ENCODE measurements at regions not wholly inside any gene's neighbourhood (a gene's known extent, or its start where the extent isn't known, plus 50 kb on each side); places are given as distances from the start of the nearest gene placed in this dataset.
"Not testable (repeated sequence)": the region's sequence is repeated elsewhere in the genome, so short reads cannot be mapped to it uniquely, and the experiment has no call there.

- POLR2A ChIA-PET: no interaction called here
- CTCF ChIA-PET: no interaction called here
Measured at GRCh38 chr13:55977436-55977835, 1163.3 kb upstream of the PRR20A start.

- ChIA-PET CTCF (no interaction called here), POLR2A (no interaction called here)
Measured at GRCh38 chr13:55981381-55981780, 1159.3 kb upstream of the PRR20A start.

DNA sequence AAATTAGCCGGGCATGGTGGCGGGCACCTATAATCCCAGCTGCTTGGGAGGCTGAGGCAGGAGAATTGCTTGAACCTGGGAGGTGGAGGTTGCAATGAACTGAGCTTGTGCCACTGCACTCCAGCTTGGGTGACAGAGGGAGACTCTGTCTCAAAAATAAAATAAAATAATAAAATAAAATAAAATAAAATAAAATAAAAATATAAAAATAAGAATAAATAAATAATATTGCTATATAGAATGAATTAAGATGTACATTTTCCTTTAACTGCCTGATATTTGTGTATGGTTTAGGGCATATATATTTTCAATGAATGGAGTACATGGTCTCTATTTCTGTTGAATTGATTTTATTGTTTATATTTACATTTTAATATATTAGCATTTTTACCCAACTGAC, 1156.7 kb upstream of the PRR20A start:
- POLR2A ChIA-PET, CTCF ChIA-PET: not testable (repeated sequence)

DNA sequence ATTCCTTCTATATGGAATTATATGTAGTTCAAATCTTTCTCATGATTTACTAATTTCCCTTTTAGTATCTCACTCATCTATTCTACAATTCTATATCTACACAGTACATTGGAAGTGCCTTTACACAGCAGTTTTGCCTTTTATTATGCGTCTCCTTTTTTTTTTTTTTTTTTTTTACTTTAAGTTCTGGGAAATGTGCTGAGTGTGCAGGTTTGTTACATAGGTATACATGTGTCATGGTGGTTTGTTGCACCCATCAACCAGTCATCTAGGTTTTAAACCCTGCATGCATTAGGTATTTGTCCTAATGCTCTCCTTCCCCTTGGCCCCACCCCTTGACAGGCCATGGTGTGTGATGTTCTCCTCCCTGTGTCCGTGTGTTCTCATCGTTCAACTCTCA, 1150.1 kb upstream of the PRR20A start:
- ChIA-PET POLR2A (no interaction called here), CTCF (no interaction called here)

DNA sequence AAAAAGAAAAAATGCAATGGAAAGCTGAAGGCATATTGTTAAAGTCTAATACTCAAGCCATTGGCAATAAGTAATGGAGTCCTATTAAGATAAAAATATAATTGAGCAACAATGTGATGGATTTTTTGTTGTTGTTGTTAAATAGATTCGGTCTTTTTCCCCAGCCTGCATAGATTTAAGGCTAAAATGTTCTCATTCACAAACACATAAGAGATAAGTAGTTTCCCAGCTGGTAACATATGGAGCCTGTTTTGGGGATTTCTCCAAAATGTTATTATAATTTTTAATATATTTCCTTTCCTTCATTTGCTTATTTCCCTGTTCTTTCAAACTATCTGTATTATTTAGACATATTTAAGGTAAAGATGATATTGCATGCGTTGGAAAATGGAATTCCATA, 1149.1 kb upstream of the PRR20A start:
- POLR2A ChIA-PET: no interaction called here
- CTCF ChIA-PET: no interaction called here

DNA sequence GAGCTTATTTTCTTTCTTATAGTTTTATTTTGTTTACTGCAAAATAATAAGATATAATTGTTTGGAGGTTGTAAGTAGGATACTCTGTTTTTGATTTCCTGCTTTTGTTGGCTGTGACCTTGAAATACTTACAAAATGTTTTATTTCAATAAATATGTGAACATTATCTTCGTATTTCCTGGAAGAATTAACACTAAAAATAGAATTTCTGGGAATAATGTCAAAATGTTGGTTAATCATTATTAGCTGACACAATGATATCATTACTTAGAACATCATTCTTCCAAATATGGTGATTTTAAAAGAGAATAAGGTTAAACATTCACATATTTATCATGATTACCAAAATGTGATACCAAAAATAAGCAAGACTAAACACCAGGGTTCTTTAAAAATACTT, 1148.6 kb upstream of the PRR20A start:
- CTCF ChIA-PET: no interaction called here
- POLR2A ChIA-PET: no interaction called here

DNA sequence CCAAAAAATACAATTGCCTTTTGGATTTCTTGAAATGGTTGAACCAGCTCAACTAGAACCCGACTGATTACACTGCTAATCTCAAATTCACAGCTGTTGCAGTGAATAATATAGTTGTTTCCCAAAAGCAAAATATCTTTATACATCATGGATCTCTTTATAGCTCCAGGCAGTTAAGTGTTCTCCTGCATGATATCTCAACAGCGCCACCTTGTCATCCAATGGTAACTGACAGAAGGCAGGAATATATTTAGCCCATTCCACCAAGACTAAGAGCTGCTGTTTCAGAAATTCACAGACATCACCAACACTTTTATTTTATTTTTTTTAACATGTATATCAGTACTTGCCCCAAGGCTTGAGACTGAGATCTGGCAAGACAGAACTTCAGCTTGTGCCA, 1141.0 kb upstream of the PRR20A start:
- ChIA-PET CTCF (no interaction called here), POLR2A (no interaction called here)

GRCh38 chr13:56009418-56009817, 1131.3 kb upstream of the PRR20A start:
- ChIA-PET CTCF (no interaction called here), POLR2A (no interaction called here)

DNA sequence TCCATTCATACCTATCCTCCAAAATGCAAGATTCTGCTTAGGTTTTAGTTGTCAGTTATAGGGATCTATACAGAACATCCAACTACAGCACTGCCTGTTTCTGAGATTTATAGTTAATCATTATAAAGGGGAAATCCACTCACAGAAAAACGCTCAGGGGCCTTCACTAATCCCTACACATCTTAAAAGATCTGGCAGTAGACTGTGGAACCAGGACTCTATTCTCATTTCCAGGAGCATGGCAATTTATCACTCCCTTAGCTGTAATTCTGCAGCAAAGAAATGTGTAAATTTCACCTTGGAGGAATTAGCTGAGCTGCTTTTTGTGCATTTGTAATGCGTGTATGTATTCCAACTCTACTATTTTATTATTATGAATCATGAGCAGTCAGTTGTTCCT, 1128.1 kb upstream of the PRR20A start:
- POLR2A ChIA-PET: no interaction called here
- CTCF ChIA-PET: no interaction called here

- ChIA-PET CTCF (no interaction called here), POLR2A (no interaction called here)
Measured at GRCh38 chr13:56015919-56016318, 1124.8 kb upstream of the PRR20A start.

GRCh38 chr13:56019606-56020005, 1121.1 kb upstream of the PRR20A start:
- ChIA-PET POLR2A (no interaction called here), CTCF (no interaction called here)

DNA sequence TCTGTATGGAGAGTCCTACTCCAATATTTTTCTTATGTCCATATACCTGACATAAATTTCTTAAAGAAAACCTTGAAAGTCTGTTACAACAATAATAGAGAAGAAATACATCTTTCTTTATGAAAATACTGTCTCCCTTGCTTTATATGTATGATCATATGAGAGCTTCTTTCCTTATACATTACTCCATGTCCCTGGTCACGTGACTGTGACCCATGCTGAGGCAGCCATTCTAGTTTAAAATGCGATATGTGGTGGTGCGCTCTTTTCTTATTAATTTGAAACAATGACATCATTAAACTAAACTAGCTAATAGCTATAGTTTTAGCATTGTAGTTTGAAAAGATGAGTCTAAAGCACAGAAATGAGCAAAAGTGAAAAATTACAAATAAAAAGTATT, 1120.3 kb upstream of the PRR20A start:
- ChIA-PET CTCF (no interaction called here), POLR2A (no interaction called here)

GRCh38 chr13:56039992-56040391, 1100.7 kb upstream of the PRR20A start:
- CTCF ChIA-PET: no interaction called here
- POLR2A ChIA-PET: no interaction called here

DNA sequence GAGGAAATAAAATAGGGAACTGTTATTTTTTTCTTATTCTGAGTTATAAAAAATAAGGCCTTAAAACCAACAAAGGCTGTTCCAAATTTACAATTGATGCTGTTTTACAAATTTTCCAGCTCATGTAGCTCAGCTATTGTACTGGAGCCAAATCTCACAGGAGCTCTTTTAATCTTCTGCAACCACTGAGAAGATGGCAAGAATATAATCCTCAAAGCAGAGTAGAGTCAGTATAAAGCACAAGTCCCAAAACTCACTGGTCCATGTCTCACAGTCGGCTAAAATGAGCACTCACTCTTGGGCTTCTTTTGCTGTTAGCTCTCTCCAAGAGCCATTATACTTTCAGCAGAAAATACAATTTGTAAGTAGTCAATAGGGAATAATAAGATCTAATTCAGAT, 1074.4 kb upstream of the PRR20A start:
- CTCF ChIA-PET: no interaction called here
- POLR2A ChIA-PET: no interaction called here

DNA sequence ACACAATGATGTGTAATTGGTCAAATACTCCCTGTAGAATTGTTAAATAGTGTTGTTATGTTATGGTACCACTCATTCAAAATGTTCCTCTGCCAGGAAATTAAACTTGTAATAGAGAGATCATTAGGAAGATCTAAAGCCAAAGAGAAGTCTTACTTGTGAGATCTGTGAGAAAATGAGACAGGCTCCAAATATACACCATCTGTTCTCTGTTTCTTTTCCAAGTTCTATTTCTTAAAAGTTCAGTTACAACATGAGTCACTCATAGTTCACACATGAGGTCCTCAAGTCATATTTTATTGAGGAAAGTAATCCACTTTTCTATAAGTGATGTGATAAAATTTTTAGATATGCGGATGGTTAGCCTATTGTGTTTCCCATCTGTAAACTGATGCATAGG, 1038.1 kb upstream of the PRR20A start:
- POLR2A ChIA-PET: no interaction called here

DNA sequence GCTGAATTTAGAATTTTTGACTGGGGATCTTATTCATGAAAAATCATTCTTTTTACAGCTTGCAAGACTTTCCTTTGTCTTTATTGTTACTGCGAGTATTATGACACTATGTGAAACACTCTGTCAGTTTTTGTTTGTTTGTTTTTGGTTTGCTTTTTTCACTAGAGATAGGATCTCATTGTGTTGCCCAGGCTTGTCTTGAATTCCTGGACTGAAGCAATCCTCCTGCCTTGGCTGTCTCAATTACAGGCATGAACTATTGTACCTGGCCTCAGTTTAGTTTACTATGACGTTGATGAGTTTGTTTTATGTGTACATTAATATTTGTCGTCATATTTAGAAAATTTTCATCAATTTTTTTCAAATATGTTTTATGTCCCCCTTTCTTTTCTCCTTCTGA, 1030.0 kb upstream of the PRR20A start:
- ChIA-PET POLR2A (no interaction called here), CTCF (no interaction called here)

More for the DNA sequence above, 1038.1 kb upstream of the PRR20A start:
- CTCF ChIA-PET: no interaction called here

DNA sequence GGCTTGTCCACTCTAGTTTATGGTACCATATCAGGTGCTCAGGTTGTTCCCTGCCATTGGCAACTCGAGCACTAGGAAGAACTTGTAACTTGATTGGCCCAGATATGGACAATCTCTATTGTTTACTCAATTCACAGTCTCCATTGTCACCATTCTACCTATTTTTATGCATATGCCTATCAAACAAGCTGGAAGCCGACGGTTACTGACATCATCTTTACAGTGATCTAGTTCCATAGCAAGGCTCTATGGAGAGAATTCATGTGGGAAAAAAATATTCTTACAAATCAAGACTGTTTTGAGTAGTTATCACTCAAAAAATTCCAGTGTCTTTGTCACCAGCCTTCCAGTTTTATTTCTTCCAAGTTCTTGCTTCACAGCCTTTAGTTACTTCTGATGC, 1006.2 kb upstream of the PRR20A start:
- POLR2A ChIA-PET: no interaction called here
- CTCF ChIA-PET: no interaction called here

- ChIA-PET CTCF (no interaction called here), POLR2A (no interaction called here)
Measured at GRCh38 chr13:56166864-56167263, 973.9 kb upstream of the PRR20A start.

DNA sequence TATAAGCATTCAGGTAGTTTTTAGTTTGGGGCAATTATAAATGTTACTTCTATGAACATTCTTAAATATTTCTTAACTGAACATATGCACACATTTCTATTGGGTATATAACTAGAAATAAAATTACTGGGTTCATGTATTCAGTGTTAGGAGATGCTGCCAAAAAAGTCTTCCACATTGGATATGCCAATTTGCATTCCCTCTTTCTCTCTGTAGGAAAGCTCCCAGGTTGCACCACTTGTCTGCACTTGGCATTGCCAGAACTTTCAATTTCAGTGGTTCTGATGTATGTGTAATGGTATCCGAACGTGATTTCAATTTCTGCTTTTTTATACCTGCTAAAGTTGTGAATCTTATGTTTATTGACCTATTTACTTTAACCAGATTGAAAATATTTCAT, 972.1 kb upstream of the PRR20A start:
- ChIA-PET CTCF (no interaction called here), POLR2A (no interaction called here)

GRCh38 chr13:56173346-56173745, 967.4 kb upstream of the PRR20A start:
- POLR2A ChIA-PET: no interaction called here
- CTCF ChIA-PET: no interaction called here

DNA sequence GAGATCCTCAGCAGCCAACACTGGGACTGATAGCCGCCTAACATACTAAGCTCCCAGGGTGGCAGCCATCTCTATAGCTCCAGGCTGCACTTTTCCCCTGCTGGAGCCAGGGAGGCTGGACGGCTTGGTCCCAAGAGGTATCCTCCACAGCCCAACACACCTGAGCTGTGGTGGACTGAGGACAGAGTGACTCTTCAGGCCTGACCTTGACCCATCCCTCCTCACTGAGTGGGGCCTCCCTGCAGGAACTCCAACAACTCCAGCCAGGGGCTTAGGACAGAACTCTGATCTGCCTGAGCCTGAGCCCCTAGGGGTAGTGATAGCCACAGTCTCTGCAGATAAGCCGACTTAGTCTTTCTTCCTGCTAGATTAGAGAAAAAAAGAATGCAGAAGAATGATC, 958.1 kb upstream of the PRR20A start:
- ChIA-PET CTCF (no interaction called here), POLR2A (no interaction called here)

DNA sequence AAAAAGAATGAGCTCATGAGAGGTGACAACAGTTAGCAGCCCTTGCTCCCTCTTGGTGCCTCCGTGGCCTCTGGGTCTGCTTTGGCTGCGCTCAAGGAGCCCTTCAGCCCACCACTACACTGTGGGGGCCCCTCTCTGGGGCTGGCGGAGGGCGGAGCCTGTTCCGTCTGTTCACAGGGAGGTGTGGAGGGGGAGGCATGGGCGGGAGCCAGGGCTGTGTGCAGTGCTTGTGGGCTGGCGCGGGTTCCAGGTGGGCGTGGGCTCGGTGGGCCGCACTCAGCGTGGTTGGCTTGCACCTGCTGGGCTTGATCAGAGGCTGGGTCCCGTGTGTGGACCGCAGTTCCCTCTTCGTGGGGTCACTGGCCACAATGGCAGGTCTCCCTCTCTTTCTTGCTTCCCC, 953.4 kb upstream of the PRR20A start:
- POLR2A ChIA-PET: no interaction called here
- CTCF ChIA-PET: no interaction called here

DNA sequence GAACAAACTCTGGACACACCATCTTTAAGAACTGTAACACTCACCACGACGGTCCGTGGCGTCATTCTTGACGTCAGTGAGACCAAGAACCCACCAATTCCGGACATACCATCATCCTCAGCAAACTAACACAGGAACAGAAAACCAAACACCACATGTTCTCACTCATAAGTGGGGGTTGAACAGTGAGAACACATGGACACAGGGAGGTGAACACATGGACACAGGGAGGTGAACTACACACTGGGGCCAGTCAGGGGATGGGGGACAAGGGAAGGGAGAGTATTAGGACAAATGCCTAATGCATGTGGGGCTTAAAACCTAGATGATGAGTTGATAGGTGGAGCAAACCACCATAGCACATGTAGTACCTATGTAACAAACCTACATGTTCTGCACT, 952.1 kb upstream of the PRR20A start:
- CTCF ChIA-PET: not testable (repeated sequence)

DNA sequence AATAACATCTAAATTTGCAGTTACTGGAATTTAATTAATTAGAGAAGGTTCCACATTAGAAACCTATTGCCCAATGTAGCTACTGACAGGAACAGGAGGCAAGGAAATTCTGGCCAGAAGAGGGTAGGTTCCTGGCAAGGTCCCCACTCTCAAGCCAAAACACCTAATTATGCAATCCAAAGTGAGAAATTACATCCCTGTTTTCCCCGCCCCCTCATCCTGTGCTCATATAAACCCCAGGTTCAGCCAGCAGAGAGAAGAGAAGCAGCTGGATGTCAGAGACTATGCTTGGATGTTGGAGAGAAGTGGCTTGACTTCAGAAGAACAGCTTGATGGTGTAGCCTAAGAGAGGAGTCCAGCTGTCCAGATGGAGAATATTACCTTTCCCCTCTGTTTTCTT, 951.3 kb upstream of the PRR20A start:
- ChIA-PET POLR2A (no interaction called here), CTCF (no interaction called here)

More for the DNA sequence above, 952.1 kb upstream of the PRR20A start:
- POLR2A ChIA-PET: not testable (repeated sequence)
